WTC11 (cell line): ENCODE measurements at regions not wholly inside any gene's neighbourhood (a gene's known extent, or its start where the extent isn't known, plus 50 kb on each side); places are given as distances from the start of the nearest gene placed in this dataset.

Experiments used
- ATAC-seq: fragments of 200-7000 bp; cut with Tn5 transposase; 2 replicates; pipeline ENCODE4 v1.10.0; 2021; ENCODE audit warnings: mild to moderate bottlenecking, moderate library complexity
- CTCF ChIA-PET: fragments of 300-600 bp; sonication (Branson Sonifier 250); formaldehyde crosslinking; loops from one replicate; lab custom pipeline; 2021; ENCODE audit warnings: antibody characterized with exemption; lab: Charles Lee
- POLR2A ChIA-PET: fragments of 350-600 bp; sonication (Branson Sonifier 250); formaldehyde crosslinking; loops from one replicate; lab custom pipeline; 2021; ENCODE audit warnings: antibody characterized with exemption; lab: Charles Lee
- DNase-seq: peaks from one replicate; pipeline ENCODE4 v3.0.0; 2021; ENCODE audit warnings: low spot score
- H3K27ac Mint-ChIP-seq: 2 replicates; pipeline ENCODE4 v1.8.0; 2021; ENCODE audit warnings: mixed read lengths
- H3K27me3 Mint-ChIP-seq: 2 replicates; pipeline ENCODE4 v1.8.0; 2021; ENCODE audit warnings: low read depth, mild to moderate bottlenecking, moderate library complexity, mixed read lengths
- H3K36me3 Mint-ChIP-seq: 2 replicates; pipeline ENCODE4 v1.8.0; 2021; ENCODE audit warnings: mixed read lengths
- H3K4me1 Mint-ChIP-seq: 2 replicates; pipeline ENCODE4 v1.8.0; 2022; ENCODE audit warnings: mixed read lengths
- H3K4me3 Mint-ChIP-seq: 2 replicates; pipeline ENCODE4 v1.8.0; 2021; ENCODE audit warnings: mild to moderate bottlenecking, moderate library complexity, mixed read lengths
- H3K9me3 Mint-ChIP-seq: 2 replicates; pipeline ENCODE4 v1.8.0; 2021; ENCODE audit warnings: mixed read lengths
- ATF2 ChIP-seq: sonication (generic); formaldehyde crosslinking; IDR thresholded peaks from 2 replicates; pipeline ENCODE4 v1.8.1; 2022; ENCODE audit warnings: low read depth, missing genetic modification reagents, borderline replicate concordance
- CREM ChIP-seq: sonication (generic); formaldehyde crosslinking; IDR thresholded peaks from 2 replicates; pipeline ENCODE4 v1.8.1; 2022; ENCODE audit warnings: mild to moderate bottlenecking, missing genetic modification reagents, moderate library complexity
- E2F1 ChIP-seq: sonication (generic); formaldehyde crosslinking; IDR thresholded peaks from 2 replicates; pipeline ENCODE4 v1.8.0; 2022; ENCODE audit warnings: mild to moderate bottlenecking, missing genetic modification reagents
- GABPB1 ChIP-seq: sonication (generic); formaldehyde crosslinking; IDR thresholded peaks from 2 replicates; pipeline ENCODE4 v1.8.1; 2023; ENCODE audit warnings: mild to moderate bottlenecking, missing genetic modification reagents
- HMGA2 ChIP-seq: fragments of 250-450 bp; sonication (Bioruptor Pico); IDR thresholded peaks from 2 replicates; pipeline ENCODE4 v1.4.0; 2021; ENCODE audit warnings: mild to moderate bottlenecking, moderate library complexity
- IRF2 ChIP-seq: sonication (generic); formaldehyde crosslinking; IDR thresholded peaks from 2 replicates; pipeline ENCODE4 v1.8.0; 2022; ENCODE audit warnings: low read depth, missing genetic modification reagents, borderline replicate concordance
- MAX ChIP-seq: sonication (generic); formaldehyde crosslinking; IDR thresholded peaks from 2 replicates; pipeline ENCODE4 v1.8.0; 2022; ENCODE audit warnings: mild to moderate bottlenecking, missing genetic modification reagents
- NFATC4 ChIP-seq: fragments of 250-450 bp; sonication (Bioruptor Pico); IDR thresholded peaks from 2 replicates; pipeline ENCODE4 v1.9.0; 2021; ENCODE audit warnings: mild to moderate bottlenecking
- NFYB ChIP-seq: sonication (generic); formaldehyde crosslinking; conservative IDR thresholded peaks from 2 replicates; pipeline ENCODE4 v1.8.0; 2022; ENCODE audit warnings: low read depth, missing genetic modification reagents
- NR1H2 ChIP-seq: sonication (generic); formaldehyde crosslinking; IDR thresholded peaks from 2 replicates; pipeline ENCODE4 v1.9.0; 2021; ENCODE audit warnings: mild to moderate bottlenecking, moderate library complexity, missing genetic modification reagents
- NR3C1 ChIP-seq: sonication (generic); formaldehyde crosslinking; conservative IDR thresholded peaks from 2 replicates; pipeline ENCODE4 v1.8.1; 2023; ENCODE audit warnings: low read depth, mild to moderate bottlenecking, missing genetic modification reagents
- PRDM15 ChIP-seq: sonication (generic); formaldehyde crosslinking; IDR thresholded peaks from 2 replicates; pipeline ENCODE4 v1.8.0; 2022; ENCODE audit warnings: missing genetic modification reagents
- RORB ChIP-seq: fragments of 250-450 bp; sonication (Bioruptor Pico); IDR thresholded peaks from 2 replicates; pipeline ENCODE4 v1.9.0; 2021; ENCODE audit warnings: mild to moderate bottlenecking
- STAT6 ChIP-seq: sonication (generic); formaldehyde crosslinking; conservative IDR thresholded peaks from 2 replicates; pipeline ENCODE4 v1.8.1; 2023; ENCODE audit warnings: mild to moderate bottlenecking, low read depth, missing genetic modification reagents, moderate library complexity
- USF2 ChIP-seq: sonication (generic); formaldehyde crosslinking; IDR thresholded peaks from 2 replicates; pipeline ENCODE4 v1.8.1; 2023; ENCODE audit warnings: mild to moderate bottlenecking, missing genetic modification reagents, moderate library complexity
- ZNF138 ChIP-seq: sonication (generic); formaldehyde crosslinking; conservative IDR thresholded peaks from 2 replicates; pipeline ENCODE4 v1.8.1; 2022; ENCODE audit warnings: mild to moderate bottlenecking, moderate library complexity, missing genetic modification reagents
- ZNF317 ChIP-seq: sonication (generic); formaldehyde crosslinking; IDR thresholded peaks from 2 replicates; pipeline ENCODE4 v1.8.1; 2023; ENCODE audit warnings: low read depth, mild to moderate bottlenecking, moderate library complexity, missing genetic modification reagents, borderline replicate concordance
- ZNF423 ChIP-seq: fragments of 250-450 bp; sonication (Bioruptor Pico); IDR thresholded peaks from 2 replicates; pipeline ENCODE4 v2.1.2; 2022; ENCODE audit warnings: mild to moderate bottlenecking, moderate library complexity
- ZNF512 ChIP-seq: sonication (generic); formaldehyde crosslinking; IDR thresholded peaks from 2 replicates; pipeline ENCODE4 v1.8.1; 2022; ENCODE audit warnings: missing genetic modification reagents, borderline replicate concordance
- ZNF532 ChIP-seq: fragments of 250-450 bp; sonication (Bioruptor Pico); IDR thresholded peaks from 2 replicates; pipeline ENCODE4 v1.9.0; 2021; ENCODE audit warnings: mild to moderate bottlenecking, borderline replicate concordance

GRCh38 chr2:221774136-221774535 is 202.0 kb upstream of the EPHA4 start (continued):
- no peak for TF ChIP-seq PRDM15
- TF ChIP-seq HMGA2 (CRISPR knock-in tag): no peak
- no peak for TF ChIP-seq RORB (CRISPR knock-in tag)
- TF ChIP-seq GABPB1 (CRISPR knock-in tag): no peak
- TF ChIP-seq IRF2 (CRISPR knock-in tag): no peak
- TF ChIP-seq ZNF512 (CRISPR knock-in tag): no peak
- no peak for TF ChIP-seq NFATC4
- TF ChIP-seq CREM (CRISPR knock-in tag): no peak
- no peak for TF ChIP-seq ZNF317 (CRISPR knock-in tag)

- no peaks in the 10 kb centered on the region for H3K9me3 Mint-ChIP-seq
- H3K27me3 Mint-ChIP-seq: no peaks in the 10 kb centered on the region; the same call in 1 of the 2 replicates
- no peak for DNase-seq
- TF ChIP-seq MAX (CRISPR knock-in tag) (no peak), STAT6 (no peak), NR3C1 (CRISPR knock-in tag) (no peak), ZNF532 (CRISPR knock-in tag) (no peak), ZNF138 (CRISPR knock-in tag) (no peak), ZNF423 (no peak), USF2 (CRISPR knock-in tag) (no peak), NR1H2 (CRISPR knock-in tag) (no peak), ATF2 (no peak), E2F1 (CRISPR knock-in tag) (no peak), NFYB (CRISPR knock-in tag) (no peak)
- CTCF ChIA-PET: no interaction called here
- peaks cover 20% of the 10 kb centered on the region for H3K4me1 Mint-ChIP-seq
- no peak overlapping the region for H3K4me3 Mint-ChIP-seq
- POLR2A ChIA-PET: no interaction called here
- H3K36me3 Mint-ChIP-seq: no peaks in the 10 kb centered on the region
- ATAC-seq: no peak
- no peak overlapping the region for H3K27ac Mint-ChIP-seq
Measured at GRCh38 chr2:221771297-221771696, 199.2 kb upstream of the EPHA4 start.
